Activated CD4-positive, alpha-beta T cell treated with anti-CD3 and anti-CD28 coated beads, Interleukin-10, Interleukin-2, amounts not matched to agents 100 ng/mL and 50 ng/mL, durations not matched to agents 16 hours and 8 hours (primary cell): ENCODE measurements at regions not wholly inside any gene's neighbourhood (a gene's known extent, or its start where the extent isn't known, plus 50 kb on each side); places are given as distances from the start of the nearest gene placed in this dataset.
A peak's percentile ranks its signal among the peaks of the same experiment; 100 is the strongest.
"Not testable (repeated sequence)": the region's sequence is repeated elsewhere in the genome, so short reads cannot be mapped to it uniquely, and the experiment has no call there.

Experiments used
- DNase-seq: peaks from one replicate; pipeline ENCODE4 v3.0.0-alpha.2; 2020

DNA sequence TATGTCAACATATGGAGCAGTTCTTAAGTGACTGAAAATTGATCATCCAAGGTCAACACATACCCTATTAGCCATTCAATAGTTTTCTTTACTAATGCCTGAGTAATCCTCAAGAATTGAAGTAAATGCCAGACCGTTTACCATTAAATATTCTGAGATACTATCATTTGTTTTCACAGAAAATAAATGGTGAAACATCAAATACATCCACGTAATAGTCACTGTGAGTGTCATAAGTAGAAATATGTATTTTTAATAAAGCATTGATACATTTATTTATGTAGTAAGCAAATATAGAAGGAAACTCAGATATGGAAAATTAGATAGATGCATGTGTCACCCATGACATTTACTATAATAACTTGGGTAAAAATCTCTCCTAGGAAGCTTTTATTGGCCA, 927.8 kb upstream of the NRXN1 start:
- no peak for DNase-seq

GRCh38 chr2:51953931-51954330, 922.0 kb upstream of the NRXN1 start:
- no peak for DNase-seq

- no peak for DNase-seq
These were observed 889.1 kb upstream of the NRXN1 start for GRCh38 chr2:51921076-51921475.

DNA sequence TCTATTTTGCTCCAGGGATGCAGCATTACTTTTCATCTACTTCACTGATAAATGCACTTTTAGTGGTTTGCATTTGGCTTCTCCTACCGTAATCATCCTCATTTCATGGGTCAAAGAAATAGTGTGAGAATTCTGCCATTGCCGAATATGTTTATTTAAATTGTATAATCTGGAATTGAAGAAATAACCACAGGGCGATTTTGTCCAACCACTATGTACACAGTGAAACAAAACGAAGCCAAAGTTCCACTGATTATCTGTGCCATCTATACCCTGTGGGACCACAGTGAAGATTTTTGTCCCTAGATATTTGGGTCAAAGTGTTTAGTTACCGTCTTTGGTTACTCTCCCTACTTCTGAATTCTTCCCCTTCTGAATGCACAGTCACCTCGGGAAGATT, 888.6 kb upstream of the NRXN1 start:
- DNase-seq, result no peak

GRCh38 chr2:51919395-51919794, 887.5 kb upstream of the NRXN1 start:
- DNase-seq, result no peak

- no peak for DNase-seq
These were observed 886.2 kb upstream of the NRXN1 start for GRCh38 chr2:51918113-51918512.

- DNase-seq, result no peak
These were observed 871.8 kb upstream of the NRXN1 start for GRCh38 chr2:51903728-51904127.

DNA sequence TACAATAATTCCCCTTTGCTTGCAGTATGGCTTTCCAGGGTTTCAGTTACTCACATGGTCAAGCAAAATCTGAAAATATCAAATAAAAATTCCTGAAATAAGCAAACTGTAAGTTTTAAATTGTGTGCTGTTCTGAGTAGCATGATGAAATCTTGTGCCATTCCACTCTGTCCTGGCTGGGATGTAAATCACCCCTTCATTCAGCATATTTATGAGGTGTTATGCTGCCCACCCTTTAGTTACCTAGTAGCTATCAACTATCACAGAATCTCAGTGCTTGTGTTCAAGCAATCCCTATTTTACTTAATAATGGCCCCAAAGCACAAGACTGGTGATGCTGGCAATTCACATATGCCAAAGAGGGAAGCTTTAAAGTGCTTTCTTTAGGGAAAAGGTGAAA, 867.7 kb upstream of the NRXN1 start:
- DNase-seq, result no peak

- DNase-seq, result not testable (repeated sequence)
These were observed 862.7 kb upstream of the NRXN1 start for GRCh38 chr2:51894584-51894983.

DNA sequence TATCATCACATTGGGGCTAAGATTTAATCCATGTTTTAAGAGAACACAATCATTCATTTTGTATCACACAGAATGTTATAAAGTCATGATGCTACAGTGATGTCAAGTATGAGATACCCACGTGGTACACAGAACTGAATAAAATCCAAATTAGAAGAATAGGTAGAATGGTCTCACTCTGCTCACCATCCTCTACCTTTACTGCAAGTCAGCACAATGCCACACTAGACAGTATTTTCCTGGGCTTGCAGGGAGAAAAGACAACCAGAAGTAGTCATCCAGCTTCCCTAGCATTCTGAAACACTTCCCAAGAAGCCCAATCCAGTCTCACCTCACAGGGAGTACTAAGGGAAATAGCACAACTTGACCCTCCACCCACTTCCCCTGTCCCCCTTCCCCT, 856.2 kb upstream of the NRXN1 start:
- DNase-seq, result no peak

DNA sequence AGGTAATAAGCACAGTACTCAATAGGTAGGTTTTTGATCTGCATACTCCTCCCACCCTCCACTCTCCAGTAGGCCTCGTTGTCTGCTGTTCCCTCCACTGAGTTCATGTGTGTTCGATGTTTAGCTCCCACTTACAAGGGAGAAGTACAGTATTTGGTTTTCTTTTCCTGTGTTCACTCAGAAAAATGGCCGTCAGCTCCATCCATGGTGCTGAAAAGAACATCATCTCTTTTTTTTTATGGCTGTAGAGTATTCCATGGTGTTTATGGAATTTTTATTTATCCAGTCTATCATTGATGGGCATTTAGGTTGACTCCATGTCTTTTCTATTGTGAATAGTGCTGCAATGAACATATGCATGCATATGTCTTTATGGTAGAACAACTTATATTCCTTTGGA, 849.7 kb upstream of the NRXN1 start:
- no peak for DNase-seq

DNA sequence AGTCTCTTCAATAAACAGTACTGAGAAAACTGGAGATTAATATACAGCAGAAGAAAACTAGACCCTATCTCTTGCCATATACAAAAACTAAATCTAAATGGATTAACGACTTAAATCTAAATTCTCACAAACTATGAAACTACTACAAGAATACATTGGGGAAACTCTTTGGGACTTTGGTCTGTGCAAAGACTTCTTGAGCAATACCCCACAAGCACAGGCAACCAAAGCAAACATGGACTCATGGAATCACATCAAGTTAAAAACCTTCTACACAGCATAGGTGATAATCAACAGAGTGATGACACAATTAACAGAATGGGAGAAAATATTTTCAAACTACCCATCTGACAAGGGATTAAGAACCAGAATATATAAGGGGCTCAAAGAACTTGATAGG, 848.2 kb upstream of the NRXN1 start:
- DNase-seq, result no peak

GRCh38 chr2:51866361-51866760, 834.4 kb upstream of the NRXN1 start:
- DNase-seq, result no peak

- DNase-seq, result no peak
These were observed 827.3 kb upstream of the NRXN1 start for GRCh38 chr2:51859260-51859659.

- DNase-seq, result no peak
These were observed 823.8 kb upstream of the NRXN1 start for GRCh38 chr2:51855683-51856082.

DNA sequence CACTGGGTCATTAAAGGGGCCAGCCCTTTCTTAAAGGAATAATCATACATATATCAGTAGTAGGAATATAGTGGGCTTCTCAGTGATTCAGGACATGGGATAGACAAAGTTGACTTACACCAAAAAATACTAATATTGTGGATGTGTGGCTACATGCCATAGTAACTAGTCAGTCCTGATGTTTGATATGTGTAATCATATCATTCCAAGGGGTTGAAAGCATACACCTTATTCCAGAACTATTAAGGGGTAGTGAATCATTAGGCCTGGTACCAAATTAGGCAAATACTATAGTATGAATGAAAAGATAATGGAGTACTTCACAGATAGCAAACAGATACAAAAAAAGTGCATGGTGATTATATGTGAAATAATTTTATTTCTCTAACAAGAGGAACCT, 814.9 kb upstream of the NRXN1 start:
- DNase-seq, result no peak

- no peak for DNase-seq
These were observed 814.1 kb upstream of the NRXN1 start for GRCh38 chr2:51846018-51846417.

DNA sequence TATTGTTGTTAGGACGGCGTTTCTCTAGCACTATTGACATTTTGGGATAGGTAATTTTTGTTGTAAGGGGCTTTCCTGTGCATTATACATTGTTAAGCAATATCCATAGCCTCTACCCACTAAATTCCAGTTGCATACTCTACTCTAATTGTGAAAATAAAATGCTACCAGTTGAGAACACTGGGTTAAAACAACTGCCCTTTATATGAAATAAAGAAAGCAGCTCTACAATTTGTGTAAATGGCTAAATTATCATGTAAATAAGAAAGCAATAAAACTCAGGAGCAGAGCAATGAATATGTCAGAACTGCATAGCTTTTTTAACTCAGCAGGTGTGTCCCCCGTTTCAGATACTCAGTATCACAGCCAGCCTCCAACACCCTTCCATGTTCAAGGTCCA, 812.7 kb upstream of the NRXN1 start:
- DNase-seq, result no peak

DNA sequence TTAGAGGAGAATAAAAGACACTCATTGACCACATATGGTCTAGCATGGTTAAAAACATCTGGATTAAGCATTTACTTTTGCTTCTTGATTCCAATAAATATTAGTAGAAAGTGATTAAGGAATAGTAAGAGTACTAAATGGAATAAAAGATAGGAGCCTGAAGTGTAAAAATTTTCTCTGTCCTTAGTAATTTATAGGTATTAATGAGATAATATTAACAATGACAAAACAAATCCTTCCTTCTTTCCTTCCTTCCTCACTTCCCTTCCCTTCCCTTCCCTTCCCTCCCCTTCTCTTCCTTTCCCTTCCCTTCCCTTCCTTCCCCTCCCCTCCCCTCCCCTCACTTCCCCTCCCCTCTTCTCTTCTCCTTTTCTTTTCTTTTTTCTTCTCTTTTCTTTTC, 797.5 kb upstream of the NRXN1 start:
- DNase-seq, result no peak

GRCh38 chr2:51825823-51826222, 793.9 kb upstream of the NRXN1 start:
- no peak for DNase-seq

DNA sequence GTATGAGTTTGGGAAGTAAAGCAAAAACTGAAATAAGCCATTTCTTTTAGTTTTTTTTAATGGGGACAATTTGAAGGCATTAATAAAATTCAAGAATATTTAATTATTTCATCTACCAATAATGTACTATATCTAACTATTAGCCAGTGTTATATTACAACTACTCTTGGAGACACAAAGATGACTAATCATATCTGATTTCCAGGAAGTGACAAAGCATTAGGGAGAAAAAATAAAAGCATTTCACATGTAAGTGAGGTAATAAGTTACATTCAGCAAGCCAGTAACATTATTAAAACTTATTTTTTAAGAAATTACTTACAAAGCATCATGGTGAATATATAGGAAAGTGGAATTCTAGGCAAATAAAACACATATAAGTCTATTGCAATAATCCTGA, 781.3 kb upstream of the NRXN1 start:
- no peak for DNase-seq

- no peak for DNase-seq
These were observed 780.4 kb upstream of the NRXN1 start for GRCh38 chr2:51812138-51812866.

DNA sequence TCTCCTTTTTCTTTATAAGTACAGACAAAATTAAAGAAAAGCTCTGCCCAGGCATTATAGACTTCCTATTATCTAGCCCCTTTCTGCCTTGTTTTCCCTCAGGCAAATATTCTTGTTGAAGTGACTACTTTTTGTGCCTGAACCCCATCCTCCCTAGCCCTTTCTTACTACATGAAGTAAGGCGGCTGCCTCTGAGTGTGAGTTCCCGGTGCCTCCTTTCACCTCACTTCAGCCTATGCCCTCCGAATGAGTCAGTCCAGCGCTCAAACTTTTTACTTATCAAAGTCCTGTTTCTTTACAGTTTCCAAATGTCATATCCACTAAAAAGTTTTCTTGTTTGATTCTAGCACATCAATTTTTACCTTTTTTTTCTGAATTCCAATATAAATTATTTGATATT, 778.3 kb upstream of the NRXN1 start:
- no peak for DNase-seq

DNA sequence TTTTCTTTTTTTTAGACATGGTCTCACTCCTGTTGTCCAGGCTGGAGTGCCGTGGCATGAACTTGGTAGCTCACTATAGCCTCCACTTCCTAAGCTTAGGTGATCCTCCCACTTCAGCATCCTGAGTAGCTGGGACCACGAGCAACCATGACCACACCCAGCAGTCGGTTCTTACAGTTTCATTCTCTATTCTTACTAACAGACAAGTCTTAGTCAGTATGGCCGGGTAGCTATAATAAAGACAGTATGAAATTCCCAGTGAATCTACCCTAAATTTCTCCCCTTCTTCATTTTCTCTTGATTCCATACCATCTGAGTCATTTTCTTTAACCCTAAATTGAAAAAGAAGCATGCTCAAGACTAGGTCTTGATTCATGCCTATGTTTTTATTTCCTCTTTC, 775.3 kb upstream of the NRXN1 start:
- DNase-seq, result no peak

GRCh38 chr2:51795248-51795888, 763.4 kb upstream of the NRXN1 start:
- peak; percentile 1 for DNase-seq
